GM12874 (cell line): ENCODE measurements at regions not wholly inside any gene's neighbourhood (a gene's known extent, or its start where the extent isn't known, plus 50 kb on each side); places are given as distances from the start of the nearest gene placed in this dataset.

ENCODE experiments used
- TF ChIP-seq, protein P1 (sequence below): IDR thresholded peaks from 2 replicates; pipeline ENCODE4 v1.5.1; 2011; ENCODE audit warnings: low read depth, mild to moderate bottlenecking, control low read depth, low read length, moderate library complexity; ENCODE audit not compliant: insufficient read depth

DNA sequence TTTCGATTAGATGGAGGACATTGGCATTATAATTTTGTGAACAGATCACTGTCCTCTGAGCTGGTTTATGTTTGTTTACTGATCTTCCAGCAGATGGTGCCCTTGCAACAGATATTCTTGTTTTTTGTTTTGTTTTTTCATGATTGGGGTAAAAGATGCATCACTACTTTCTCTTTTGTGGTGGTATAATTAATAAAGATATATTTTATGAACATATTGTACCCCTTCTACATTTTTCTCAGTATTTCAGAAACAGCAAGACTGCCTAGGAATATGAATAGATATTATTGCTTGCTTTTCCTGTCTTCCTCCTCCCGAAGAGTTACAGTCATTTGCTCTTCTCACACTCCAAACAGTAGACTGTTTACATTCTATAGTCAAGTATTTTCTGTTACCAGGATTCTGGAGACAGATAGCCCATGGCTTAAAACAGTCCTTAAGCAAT, 905.2 kb downstream of the TRAM1L1 start:
- TF ChIP-seq, protein P1, sequence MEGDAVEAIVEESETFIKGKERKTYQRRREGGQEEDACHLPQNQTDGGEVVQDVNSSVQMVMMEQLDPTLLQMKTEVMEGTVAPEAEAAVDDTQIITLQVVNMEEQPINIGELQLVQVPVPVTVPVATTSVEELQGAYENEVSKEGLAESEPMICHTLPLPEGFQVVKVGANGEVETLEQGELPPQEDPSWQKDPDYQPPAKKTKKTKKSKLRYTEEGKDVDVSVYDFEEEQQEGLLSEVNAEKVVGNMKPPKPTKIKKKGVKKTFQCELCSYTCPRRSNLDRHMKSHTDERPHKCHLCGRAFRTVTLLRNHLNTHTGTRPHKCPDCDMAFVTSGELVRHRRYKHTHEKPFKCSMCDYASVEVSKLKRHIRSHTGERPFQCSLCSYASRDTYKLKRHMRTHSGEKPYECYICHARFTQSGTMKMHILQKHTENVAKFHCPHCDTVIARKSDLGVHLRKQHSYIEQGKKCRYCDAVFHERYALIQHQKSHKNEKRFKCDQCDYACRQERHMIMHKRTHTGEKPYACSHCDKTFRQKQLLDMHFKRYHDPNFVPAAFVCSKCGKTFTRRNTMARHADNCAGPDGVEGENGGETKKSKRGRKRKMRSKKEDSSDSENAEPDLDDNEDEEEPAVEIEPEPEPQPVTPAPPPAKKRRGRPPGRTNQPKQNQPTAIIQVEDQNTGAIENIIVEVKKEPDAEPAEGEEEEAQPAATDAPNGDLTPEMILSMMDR: peak; percentile 28; the same call in 1 of the 2 replicates

DNA sequence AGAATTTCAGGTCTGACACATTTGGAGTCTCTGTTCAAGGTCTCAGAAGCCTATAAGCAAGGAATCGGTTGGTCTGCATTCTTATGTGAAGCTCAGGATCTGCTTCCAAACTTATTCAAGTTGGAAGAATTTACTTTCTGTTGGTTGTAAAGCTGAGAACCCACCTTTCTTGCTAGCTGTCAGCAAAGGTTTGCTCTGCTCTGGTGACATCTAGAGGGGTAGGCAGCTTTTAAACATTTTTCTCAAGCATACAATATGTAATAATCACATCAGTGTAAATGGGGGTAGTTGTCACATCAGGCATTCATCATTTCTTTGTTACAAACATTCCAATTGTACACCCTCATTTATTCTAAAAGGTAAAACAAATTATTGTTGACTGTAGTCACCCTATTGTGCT, 935.2 kb downstream of the TRAM1L1 start:
- TF ChIP-seq, protein P1: no peak

DNA sequence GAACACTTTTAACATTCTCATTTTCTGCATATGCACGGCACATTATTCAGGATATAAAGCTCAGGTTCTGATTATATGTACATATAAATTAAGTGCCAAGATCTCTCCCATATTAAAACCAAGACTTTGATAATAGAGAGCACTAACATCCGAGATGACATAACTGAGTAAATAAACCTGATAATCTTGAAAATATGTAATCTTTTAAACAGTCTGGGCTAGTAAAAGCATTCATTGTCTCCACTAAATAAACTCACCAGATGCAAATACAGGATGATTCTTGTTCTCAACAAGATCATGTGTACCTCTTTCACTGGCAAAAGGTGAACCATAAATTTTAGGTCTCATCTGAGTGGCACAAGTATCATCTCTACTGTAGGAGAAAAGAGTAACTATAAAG, 942.2 kb downstream of the TRAM1L1 start:
- TF ChIP-seq, protein P1: no peak

DNA sequence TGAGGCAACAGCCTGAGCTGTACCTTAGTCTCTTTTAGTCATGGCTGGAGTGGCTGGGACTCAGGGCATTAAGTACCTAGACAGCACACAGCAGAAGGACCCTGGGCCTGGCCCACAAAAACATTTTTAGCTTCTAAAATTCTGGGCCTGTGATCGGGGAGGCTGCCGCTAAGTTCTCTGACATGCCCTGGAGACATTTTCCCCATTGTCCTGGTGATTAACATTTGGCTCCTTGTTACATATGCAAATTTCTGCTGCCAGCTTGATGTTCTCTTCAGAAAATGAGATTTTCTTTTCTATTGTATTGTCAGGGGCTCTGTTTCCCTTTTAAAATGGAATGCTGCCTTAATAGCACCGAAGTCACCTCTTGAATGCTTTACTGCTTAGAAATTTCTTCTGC, 952.4 kb downstream of the TRAM1L1 start:
- TF ChIP-seq, protein P1: no peak

DNA sequence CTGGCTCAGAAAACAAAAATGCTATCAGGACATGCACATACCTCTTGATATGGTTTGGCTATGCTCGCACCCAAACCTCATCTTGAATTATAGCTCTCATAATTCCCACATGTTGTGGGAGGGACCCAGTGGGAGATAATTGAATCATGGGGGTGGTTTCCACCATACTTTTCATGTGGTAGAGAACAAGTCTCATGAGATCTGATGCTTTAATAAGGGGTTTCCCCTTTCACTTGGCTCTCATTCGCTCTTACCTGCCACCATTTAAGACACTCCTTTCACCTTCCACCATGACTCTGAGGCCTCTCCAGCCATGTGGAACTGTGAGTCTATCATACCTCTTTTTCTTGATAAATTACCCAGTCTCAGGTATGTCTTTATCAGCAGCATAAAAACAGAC, 958.6 kb downstream of the TRAM1L1 start:
- TF ChIP-seq, protein P1: no peak

DNA sequence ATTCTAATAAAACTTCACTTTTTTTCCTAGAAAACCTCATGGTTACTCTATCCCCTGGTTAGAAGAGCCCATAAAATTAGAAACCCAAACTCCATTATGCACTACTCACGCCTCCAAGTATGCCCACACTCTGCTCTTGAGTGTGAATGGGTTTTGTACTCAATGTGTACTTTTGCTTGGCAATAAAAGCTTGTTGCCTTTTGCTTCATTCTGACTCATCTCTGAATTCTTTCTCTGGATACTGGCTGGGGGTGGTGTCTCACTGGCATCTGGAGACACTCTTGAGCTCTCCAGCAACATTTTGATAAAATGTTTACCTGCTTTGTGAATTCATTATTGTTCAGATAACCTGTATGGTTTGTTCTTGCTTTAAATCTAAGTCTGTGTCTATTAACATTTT, 963.3 kb downstream of the TRAM1L1 start:
- TF ChIP-seq, protein P1: no peak

DNA sequence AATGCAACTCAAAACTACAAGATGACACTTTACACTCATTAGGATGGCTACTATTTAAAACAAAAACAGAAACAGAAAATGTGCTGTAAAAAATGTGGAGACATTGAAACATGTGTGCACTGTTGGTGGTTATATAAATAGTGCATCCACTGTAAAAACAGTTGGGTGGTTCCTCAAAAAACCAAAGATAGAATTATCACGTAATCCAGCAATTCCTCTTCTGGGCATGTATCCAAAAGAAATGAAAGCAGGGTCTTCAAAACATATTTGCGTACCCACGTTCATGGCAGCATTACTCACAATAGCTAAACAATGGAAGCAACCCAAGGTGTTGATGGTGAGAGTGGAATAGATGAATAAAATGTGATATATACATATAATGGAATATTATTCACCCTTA, 967.2 kb downstream of the TRAM1L1 start:
- TF ChIP-seq, protein P1: no peak

DNA sequence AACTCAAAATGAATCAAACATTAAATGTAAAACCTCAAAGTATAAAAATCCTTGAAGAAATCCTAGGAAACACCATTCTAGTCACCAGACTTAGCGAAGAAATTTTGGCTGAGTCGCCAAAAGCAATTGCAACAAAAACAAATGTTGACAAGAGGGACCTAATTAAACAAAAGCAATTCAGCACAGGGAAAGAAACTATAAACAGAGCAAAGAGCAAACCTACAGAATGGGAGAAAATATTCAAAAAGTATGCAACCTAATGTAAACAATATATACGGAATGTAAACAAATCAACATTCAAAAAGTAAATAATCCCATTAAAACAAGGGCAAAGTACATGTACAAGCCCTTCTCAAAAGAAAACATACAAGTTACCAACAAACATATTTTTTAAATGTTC, 974.7 kb downstream of the TRAM1L1 start:
- TF ChIP-seq, protein P1: no peak
